ENCODE measurements at regions not wholly inside any gene's neighbourhood (a gene's known extent, or its start where the extent isn't known, plus 50 kb on each side); places are given as distances from the start of the nearest gene placed in this dataset.

- Histone ChIP-seq H3K36me3 (ENCODE audit: control insufficient read depth, insufficient read depth, low read length) (no peaks in the 10 kb centered on the region), H3K27me3 (ENCODE audit: control insufficient read depth, insufficient read depth, low read length) (no peaks in the 10 kb centered on the region), H3K9ac (ENCODE audit: low read length) (no peak overlapping the region), H3K4me1 (ENCODE audit: control insufficient read depth, insufficient read depth, low read length) (no peaks in the 10 kb centered on the region), H3K27ac (ENCODE audit: low read depth, low read length) (no peak overlapping the region), H3K4me3 (ENCODE audit: low read depth, low read length) (no peak overlapping the region), H3K9me3 (ENCODE audit: control insufficient read depth, insufficient read depth, low read depth, low read length) (peaks cover 2% of the 10 kb centered on the region)
Observed at GRCh38 chr10:5311617-5312016, 53.1 kb upstream of the UCN3 start.

- H3K36me3 ChIP-seq (ENCODE audit: control insufficient read depth, insufficient read depth, low read length) = no peaks in the 10 kb centered on the region
- H3K27ac ChIP-seq (ENCODE audit: low read depth, low read length) = no peak overlapping the region
- H3K27me3 ChIP-seq (ENCODE audit: control insufficient read depth, insufficient read depth, low read length) = no peaks in the 10 kb centered on the region
- no peak overlapping the region for H3K9ac ChIP-seq (ENCODE audit: low read length)
- H3K9me3 ChIP-seq (ENCODE audit: control insufficient read depth, insufficient read depth, low read depth, low read length) = peaks cover 2% of the 10 kb centered on the region
- no peaks in the 10 kb centered on the region for H3K4me1 ChIP-seq (ENCODE audit: control insufficient read depth, insufficient read depth, low read length)
- no peak overlapping the region for H3K4me3 ChIP-seq (ENCODE audit: low read depth, low read length)
Observed at GRCh38 chr10:5314840-5315239, 49.9 kb upstream of the UCN3 start.
